GM12878 (cell line): ENCODE measurements at regions not wholly inside any gene's neighbourhood (a gene's known extent, or its start where the extent isn't known, plus 50 kb on each side); places are given as distances from the start of the nearest gene placed in this dataset.

Experiments
- ATAC-seq: fragments of 200-7000 bp; cut with Tn5 transposase; 3 replicates; pipeline ENCODE4 v1.9.1; 2020; ENCODE audit warnings: mild to moderate bottlenecking, moderate library complexity
- BruUV-seq: library from RNA; stranded (reverse); fragments of 400-500 nt; replicated peaks from 2 replicates; lab custom pipeline; 2021; lab: Mats Ljungman, UMichigan
- CTCF ChIA-PET: fragments of 300-600 bp; sonication (Branson Sonifier 250); formaldehyde crosslinking; extraction: SDS; loops from one replicate; lab custom pipeline; 2021; ENCODE audit warnings: inconsistent platforms; lab: Yijun Ruan, JAX
- POLR2A ChIA-PET: fragments of 350-600 bp; formaldehyde crosslinking; extraction: SDS; loops from one replicate; lab custom pipeline; 2021; ENCODE audit warnings: inconsistent platforms; lab: Charles Lee
- RAD21 ChIA-PET: fragments of 300-600 bp; sonication (Branson Sonifier 250); formaldehyde crosslinking; loops from one replicate; lab custom pipeline; 2023; ENCODE audit warnings: antibody characterized with exemption; ENCODE audit not compliant: unreplicated experiment; lab: Charles Lee
- SMC1A ChIA-PET: fragments of 300-600 bp; sonication (Branson Sonifier 250); formaldehyde crosslinking; loops from one replicate; lab custom pipeline; 2023; ENCODE audit not compliant: unreplicated experiment, uncharacterized antibody; lab: Charles Lee
- DNase-seq: peaks from one replicate; pipeline ENCODE4 v3.0.0-alpha.2; 2011; ENCODE audit warnings: low read depth, low spot score
- FAIRE-seq: peaks from 3 replicates; lab custom pipeline; 2011; peaks lifted over from hg19 to GRCh38; lab: Jason Lieb, UNC
- H2AFZ ChIP-seq: 2 replicates; pipeline ENCODE4 v1.6.0; 2011; ENCODE audit warnings: low read depth, low read length, control low read depth; ENCODE audit not compliant: control insufficient read depth
- H3K27ac ChIP-seq: 2 replicates; pipeline ENCODE4 v1.5.1; 2011; ENCODE audit warnings: control low read depth; ENCODE audit not compliant: control insufficient read depth, insufficient read depth
- H3K27me3 ChIP-seq, 2 experiments: replicated peaks in 1 of 2; 2 replicates each; pipeline versions ENCODE4 v1.6.0 to v1.6.1; 2011; ENCODE audit warnings: low read length in 1 of 2; ENCODE audit not compliant: control insufficient read depth in 2 of 2, insufficient read depth in 2 of 2
- H3K36me3 ChIP-seq, 2 experiments: 2 replicates each; pipeline ENCODE4 v1.5.1; 2011; ENCODE audit warnings: low read length in 1 of 2; ENCODE audit not compliant: control insufficient read depth in 2 of 2, insufficient read depth in 2 of 2
- H3K4me1 ChIP-seq: 2 replicates; pipeline ENCODE4 v1.6.1; 2011; ENCODE audit warnings: mild to moderate bottlenecking, low read length, moderate library complexity, mixed read lengths; ENCODE audit not compliant: control insufficient read depth, insufficient read depth
- H3K4me2 ChIP-seq: 2 replicates; pipeline ENCODE4 v1.6.0; 2011; ENCODE audit warnings: control low read depth; ENCODE audit not compliant: control insufficient read depth, insufficient read depth
- H3K4me3 ChIP-seq: fragments of 200-600 bp; sonication (generic); 2 replicates; pipeline ENCODE4 v1.5.1; 2016
- H3K79me2 ChIP-seq: 2 replicates; pipeline ENCODE4 v1.6.0; 2011; ENCODE audit warnings: low read length; ENCODE audit not compliant: control insufficient read depth, insufficient read depth
- H3K9ac ChIP-seq: 2 replicates; pipeline ENCODE4 v1.8.0; 2011; ENCODE audit warnings: low read length, control low read depth, mixed read lengths; ENCODE audit not compliant: control insufficient read depth, insufficient read depth
- H3K9me3 ChIP-seq: replicated peaks from 3 replicates; pipeline ENCODE4 v1.5.1; 2011; ENCODE audit warnings: mild to moderate bottlenecking, low read length; ENCODE audit not compliant: control insufficient read depth, insufficient read depth
- H4K20me1 ChIP-seq: 2 replicates; pipeline ENCODE4 v1.6.0; 2011; ENCODE audit not compliant: control insufficient read depth, insufficient read depth
- CBX5 ChIP-seq: sonication (generic); IDR thresholded peaks from 2 replicates; pipeline ENCODE4 v1.6.1; 2016; ENCODE audit warnings: low read depth, moderate library complexity, mild to moderate bottlenecking, inconsistent platforms
- ETV6 ChIP-seq, 2 experiments: fragments of 450-650 bp in 1 of 2; IDR thresholded peaks in 1 of 2; conservative IDR thresholded peaks in 1 of 2; 2 replicates each; pipeline ENCODE4 v1.6.1; 2014; ENCODE audit warnings: antibody characterized with exemption in 1 of 2, borderline replicate concordance in 1 of 2, low read depth in 1 of 2, mild to moderate bottlenecking in 1 of 2, moderate library complexity in 1 of 2
- NBN ChIP-seq: fragments of 450-650 bp; IDR thresholded peaks from 2 replicates; pipeline ENCODE4 v1.6.1; 2016
- NFYA ChIP-seq: IDR thresholded peaks from 2 replicates; pipeline ENCODE4 v1.6.1; 2011; ENCODE audit warnings: low read depth, mild to moderate bottlenecking, low read length, improper control_type of control experiment, borderline replicate concordance
- NR2C1 ChIP-seq: fragments of 450-650 bp; IDR thresholded peaks from 2 replicates; pipeline ENCODE4 v1.6.1; 2017; ENCODE audit warnings: antibody characterized with exemption, mild to moderate bottlenecking, moderate library complexity
- PML ChIP-seq: IDR thresholded peaks from 2 replicates; pipeline ENCODE4 v1.6.1; 2012; ENCODE audit warnings: low read length, inconsistent platforms
- WRNIP1 ChIP-seq: IDR thresholded peaks from 2 replicates; pipeline ENCODE4 v1.6.1; 2011; ENCODE audit warnings: low read depth, low read length, improper control_type of control experiment, borderline replicate concordance
- ZBTB4 ChIP-seq: fragments of 450-650 bp; formaldehyde crosslinking; IDR thresholded peaks from 2 replicates; pipeline ENCODE4 v1.4.0; 2022; ENCODE audit warnings: mild to moderate bottlenecking, moderate library complexity
- WGBS: methylation state at CpG from one replicate; pipeline ENCODE4 v1.1.6; 2016; ENCODE audit warnings: low lambda C conversion rate; ENCODE audit not compliant: insufficient replicate concordance, insufficient coverage; ENCODE audit errors: missing lambda C conversion rate; 5-methylcytosine and 5-hydroxymethylcytosine counted together
- in situ Hi-C: fragments of 300-500 bp; cut with MboI; formaldehyde crosslinking; loops from 9 replicates; pipeline ENCODE4 v1.14.3; 2018; ENCODE audit warnings: mixed read lengths
- intact Hi-C: fragments of 100-400 bp; cut with micrococcal nuclease; formaldehyde crosslinking; loops from one replicate; pipeline ENCODE4 v1.14.2; 2022; ENCODE audit not compliant: unreplicated experiment

DNA sequence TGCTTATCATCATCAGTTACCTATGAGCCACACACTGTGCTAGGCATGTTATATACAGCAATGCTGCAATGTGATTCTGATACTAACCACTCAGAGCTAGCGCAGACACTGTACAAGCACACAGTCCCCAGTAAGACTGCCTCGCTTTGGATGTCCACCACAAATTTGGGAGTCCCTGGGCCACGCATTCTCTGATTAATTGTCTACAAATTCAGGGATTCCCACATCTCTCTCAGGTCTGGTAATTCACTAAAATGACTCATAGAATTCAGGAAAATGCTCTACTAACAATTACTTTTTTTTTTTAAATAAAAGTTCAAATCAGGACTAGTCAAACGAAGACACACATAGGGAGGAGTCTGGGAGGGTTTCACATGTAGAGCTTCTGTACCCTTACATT lies 652.1 kb upstream of the AADAT start:
- FAIRE-seq (no peak), ATAC-seq (no peak)

GRCh38 chr4:170736710-170737109 lies 647.0 kb upstream of the AADAT start:
- Histone ChIP-seq H3K9ac (no peak overlapping the region), H3K4me2 (no peak overlapping the region), H3K79me2 (no peaks in the 10 kb centered on the region), H3K36me3 (no peaks in the 10 kb centered on the region), H3K27ac (no peak overlapping the region), H3K9me3 (no peaks in the 10 kb centered on the region), H2AFZ (no peak overlapping the region), H3K4me3 (no peak overlapping the region), H3K4me1 (no peaks in the 10 kb centered on the region), H4K20me1 (no peaks in the 10 kb centered on the region), H3K27me3 (no peaks in the 10 kb centered on the region)
- no TSS peak for BruUV-seq
- in situ Hi-C loops (no loop called here), intact Hi-C loops (no loop called here)
- ChIA-PET SMC1A (interaction anchor here (0.6 kb wide), 1 partner anchor 20 kb away, joined by 4 read pairs; no protein-coding TSS in a partner anchor), RAD21 (no interaction called here), CTCF (no interaction called here), POLR2A (no interaction called here)
- TF ChIP-seq ZBTB4 (CRISPR knock-in tag) = no peak
- no peak for TF ChIP-seq CBX5
- FAIRE-seq (no peak), DNase-seq (no peak), ATAC-seq (no peak)

More for the DNA sequence above, 652.1 kb upstream of the AADAT start:
- in situ Hi-C loops (no loop called here), intact Hi-C loops (no loop called here)
- H3K79me2 ChIP-seq = no peaks in the 10 kb centered on the region
- ChIA-PET CTCF (no interaction called here), SMC1A (no interaction called here), RAD21 (no interaction called here), POLR2A (no interaction called here)
- H2AFZ ChIP-seq = no peak overlapping the region
- H3K4me2 ChIP-seq = no peak overlapping the region
- DNase-seq = no peak
- WGBS = 8% methylated on average over 4 of the region's 4 CpGs
- H3K36me3 ChIP-seq = no peaks in the 10 kb centered on the region
- H4K20me1 ChIP-seq = no peaks in the 10 kb centered on the region
- no peak overlapping the region for H3K27ac ChIP-seq
- no peaks in the 10 kb centered on the region for H3K27me3 ChIP-seq
- no TSS peak for BruUV-seq
- H3K9me3 ChIP-seq = no peaks in the 10 kb centered on the region; the same call in 2 of the 3 replicates
- no peak overlapping the region for H3K9ac ChIP-seq
- H3K4me1 ChIP-seq = no peaks in the 10 kb centered on the region
- TF ChIP-seq NR2C1 (no peak), WRNIP1 (no peak), ETV6 (conservative IDR thresholded peaks at IDR 0.05 in 1 of 2, IDR thresholded peaks at IDR 0.05 in 1 of 2; ENCODE audit: borderline replicate concordance in 1 of 2, low read depth in 1 of 2) (no peak), NFYA (no peak), PML (no peak), NBN (no peak)
- H3K4me3 ChIP-seq = no peak overlapping the region
